HG03354 (cell line): ENCODE measurements at regions not wholly inside any gene's neighbourhood (a gene's known extent, or its start where the extent isn't known, plus 50 kb on each side); places are given as distances from the start of the nearest gene placed in this dataset.
"Not testable (repeated sequence)": the region's sequence is repeated elsewhere in the genome, so short reads cannot be mapped to it uniquely, and the experiment has no call there.

Experiments used
- ATAC-seq: cut with Tn5 transposase; IDR thresholded peaks from one replicate; pipeline ENCODE4 v1.9.1; 2021; ENCODE audit warnings: mild to moderate bottlenecking; ENCODE audit not compliant: unreplicated experiment, poor library complexity, severe bottlenecking

DNA sequence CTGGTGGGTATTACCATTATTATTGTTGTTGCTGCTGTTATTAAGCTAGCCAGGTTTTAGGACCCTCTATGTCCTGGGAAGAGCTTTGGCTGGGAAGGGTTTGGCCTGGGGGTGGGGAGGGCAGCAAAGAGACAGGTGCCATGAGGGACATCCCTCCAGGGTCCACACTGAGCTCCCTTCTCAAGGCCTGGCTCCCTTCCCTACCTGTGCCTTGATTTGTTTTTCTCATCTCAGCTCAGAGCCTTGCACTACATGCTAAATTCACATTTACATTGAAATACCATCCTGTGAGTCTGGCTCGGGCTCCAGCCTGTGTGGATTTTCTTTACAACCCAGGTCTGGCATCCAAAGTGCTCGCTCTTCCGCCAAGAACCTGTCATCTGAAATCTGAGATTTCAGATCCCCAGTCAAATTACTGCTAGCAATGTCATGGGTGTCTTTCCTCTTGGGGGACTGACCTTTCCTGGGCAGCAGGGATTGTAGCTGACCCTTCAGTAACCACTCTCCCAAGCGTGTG lies 536.3 kb downstream of the PTPRU start:
- ATAC-seq: no peak

DNA sequence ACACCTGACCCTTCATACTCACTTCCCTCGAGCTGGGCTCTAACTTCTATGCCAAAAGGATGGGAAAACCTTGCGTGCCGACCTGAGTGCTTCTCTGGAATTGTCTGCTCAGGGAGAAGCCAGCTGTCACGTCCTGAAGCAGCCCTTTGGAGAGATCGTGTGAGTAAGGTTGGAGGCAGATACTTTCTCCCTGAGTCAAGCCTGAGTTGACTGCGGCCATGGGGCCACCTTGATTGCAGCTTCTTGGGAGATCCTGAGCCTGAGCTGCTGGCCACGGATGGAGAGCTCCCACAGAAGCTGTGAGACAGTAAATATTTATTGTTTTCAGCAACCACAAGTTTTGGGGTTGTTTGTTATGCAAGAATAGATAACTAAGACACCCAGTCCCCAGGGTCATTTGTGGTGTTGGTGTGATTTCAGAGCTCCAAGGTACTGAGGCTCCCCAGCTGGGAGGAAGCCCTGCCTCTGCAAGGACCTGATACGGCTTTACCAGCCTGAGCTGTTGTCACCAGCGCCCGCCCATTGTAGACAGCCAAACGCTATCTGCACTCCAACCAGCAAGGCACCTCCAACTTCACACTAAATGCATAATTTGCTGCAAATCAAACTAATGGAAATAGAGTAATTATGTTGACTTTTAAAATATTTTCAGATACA lies 531.6 kb downstream of the PTPRU start:
- ATAC-seq: no peak

DNA sequence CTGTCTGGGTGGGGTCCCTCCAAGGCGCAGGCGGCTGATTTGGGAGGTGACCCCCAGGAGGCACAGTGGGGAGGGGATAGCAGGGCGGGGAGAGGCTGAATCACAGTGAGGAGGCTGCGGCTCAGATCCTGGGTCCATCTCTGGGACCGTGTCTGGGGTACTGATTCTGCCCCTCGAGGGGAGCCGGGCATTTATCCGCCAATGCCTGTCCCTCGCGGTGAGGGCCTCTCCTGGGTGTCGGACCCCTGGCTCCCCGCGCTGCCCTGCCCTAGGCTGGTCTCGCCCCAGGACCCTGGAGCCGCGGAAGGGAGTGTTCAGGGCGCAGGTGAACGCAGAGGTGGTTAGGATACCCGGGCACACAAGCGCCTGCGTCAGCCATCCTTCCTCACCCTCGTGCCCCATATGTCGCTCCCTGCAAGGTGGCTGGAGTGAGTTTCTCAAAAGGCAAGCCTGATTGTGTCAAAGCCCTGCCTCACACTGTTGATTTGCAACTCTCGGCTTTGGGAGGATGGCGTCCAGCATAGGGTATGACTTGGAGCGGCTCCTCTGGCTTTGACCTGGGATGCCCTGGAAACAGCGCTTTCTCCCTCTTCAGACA lies 530.9 kb downstream of the PTPRU start:
- ATAC-seq: no peak

DNA sequence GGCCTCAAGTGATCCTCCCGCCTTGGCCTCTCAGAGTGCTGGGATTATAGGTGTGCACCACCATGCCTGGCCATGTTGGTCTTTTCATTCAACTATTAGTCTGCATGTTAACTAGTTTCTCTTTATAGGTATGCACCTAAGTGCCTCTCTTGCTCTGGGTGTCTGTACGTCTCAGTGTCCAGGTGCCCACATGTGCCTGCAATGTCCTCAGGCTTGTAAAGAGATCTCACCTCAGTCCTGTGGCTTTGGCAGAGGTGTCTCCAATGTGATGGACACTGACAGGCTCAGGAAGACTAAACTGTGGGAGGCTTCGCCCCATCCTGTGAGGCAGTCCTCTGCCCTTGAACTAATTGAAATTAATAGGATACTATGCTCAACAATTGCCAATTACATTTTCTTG lies 526.3 kb downstream of the PTPRU start:
- no peak for ATAC-seq

DNA sequence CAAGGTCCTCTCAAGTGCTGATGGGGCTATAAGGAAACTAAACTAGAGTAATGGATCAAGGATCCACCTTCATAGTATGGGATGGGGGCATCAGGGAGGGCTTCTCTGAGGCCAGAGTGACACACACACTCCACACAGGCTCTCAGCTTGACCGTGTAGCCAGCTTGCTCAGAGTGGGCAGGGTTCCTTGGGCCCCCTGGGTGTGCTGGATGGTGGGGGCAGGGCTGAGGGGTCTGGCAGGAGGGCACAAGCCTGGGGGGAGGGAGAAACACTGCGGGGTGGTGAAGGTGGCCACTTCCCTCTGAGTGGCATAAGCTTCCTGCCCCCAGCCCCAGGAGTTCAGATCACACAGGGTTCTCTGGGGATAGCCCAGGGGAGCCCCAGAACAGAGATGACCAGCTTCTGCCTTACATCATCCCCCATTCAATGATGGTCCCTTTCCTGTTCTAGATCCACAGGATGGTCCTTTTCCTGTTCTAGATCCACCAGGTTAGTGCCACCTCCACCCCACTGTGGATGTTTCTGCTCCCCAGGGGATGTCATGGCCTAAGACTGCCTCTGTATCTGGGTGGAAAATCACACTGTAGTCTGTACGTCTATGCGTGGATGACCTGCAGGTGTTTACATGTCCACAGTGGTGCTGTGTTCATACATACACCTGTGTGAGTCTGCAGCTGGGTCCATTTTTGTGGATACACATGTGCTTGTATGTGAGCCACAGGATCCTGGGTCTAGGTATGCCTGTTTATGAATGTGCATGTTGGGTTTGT lies 525.0 kb downstream of the PTPRU start:
- ATAC-seq: no peak

DNA sequence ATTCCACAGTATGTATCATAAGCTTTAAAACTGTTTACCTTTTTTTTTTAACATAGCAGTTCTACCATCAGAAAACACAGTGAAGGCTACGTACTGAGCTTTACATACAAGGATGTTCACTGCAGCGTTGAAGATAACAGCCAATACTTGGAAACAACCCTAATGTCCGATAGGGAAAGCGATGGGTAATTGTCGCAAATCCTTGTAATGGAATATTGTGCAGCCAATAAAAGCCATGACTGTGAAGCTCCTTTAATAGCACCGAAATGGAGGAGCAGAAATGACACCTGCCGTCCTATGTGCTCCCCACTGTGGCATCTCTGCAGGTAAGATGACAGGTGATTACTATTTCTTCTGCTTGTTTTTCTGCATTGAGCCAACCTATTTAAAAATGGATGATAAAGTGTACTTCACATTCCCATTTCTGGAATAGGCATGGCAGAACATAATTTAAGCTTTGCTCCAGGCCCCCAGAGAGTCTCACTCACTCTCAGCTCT lies 523.8 kb downstream of the PTPRU start:
- no peak for ATAC-seq

DNA sequence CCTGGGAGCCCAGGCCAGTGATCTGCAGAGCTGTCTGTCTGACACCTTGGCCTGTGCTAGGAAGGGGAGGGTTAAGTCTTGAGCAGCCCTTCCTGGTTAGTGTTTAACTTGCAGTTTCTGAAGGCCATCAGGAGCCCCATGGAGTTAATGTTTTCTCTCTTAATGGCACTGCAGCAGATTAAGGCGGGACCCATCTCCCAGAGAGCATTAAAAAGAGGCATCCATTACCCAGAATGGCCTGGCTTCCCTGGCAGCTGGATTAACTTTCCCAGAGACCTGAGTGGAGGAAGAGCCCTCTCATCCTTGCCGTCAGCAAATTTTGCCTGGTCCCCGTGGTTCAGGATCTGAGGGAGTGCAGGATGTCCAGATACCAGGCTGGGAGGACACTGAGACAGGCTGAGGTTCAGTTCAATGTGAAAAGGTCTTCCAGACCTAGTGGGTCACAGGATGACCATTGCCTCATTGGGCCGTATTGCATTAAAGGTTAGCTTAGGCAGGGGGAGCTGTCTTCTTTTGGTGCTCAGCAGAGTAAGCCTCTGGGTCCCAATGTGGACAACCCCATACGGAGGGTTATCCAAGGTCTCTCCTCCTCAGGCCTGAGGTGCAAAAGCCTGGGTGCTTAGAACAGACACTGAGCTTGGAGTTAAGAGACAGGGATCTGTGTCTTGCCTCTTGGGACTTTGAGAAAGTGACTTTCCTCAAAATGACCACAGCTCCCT lies 522.6 kb downstream of the PTPRU start:
- no peak for ATAC-seq

DNA sequence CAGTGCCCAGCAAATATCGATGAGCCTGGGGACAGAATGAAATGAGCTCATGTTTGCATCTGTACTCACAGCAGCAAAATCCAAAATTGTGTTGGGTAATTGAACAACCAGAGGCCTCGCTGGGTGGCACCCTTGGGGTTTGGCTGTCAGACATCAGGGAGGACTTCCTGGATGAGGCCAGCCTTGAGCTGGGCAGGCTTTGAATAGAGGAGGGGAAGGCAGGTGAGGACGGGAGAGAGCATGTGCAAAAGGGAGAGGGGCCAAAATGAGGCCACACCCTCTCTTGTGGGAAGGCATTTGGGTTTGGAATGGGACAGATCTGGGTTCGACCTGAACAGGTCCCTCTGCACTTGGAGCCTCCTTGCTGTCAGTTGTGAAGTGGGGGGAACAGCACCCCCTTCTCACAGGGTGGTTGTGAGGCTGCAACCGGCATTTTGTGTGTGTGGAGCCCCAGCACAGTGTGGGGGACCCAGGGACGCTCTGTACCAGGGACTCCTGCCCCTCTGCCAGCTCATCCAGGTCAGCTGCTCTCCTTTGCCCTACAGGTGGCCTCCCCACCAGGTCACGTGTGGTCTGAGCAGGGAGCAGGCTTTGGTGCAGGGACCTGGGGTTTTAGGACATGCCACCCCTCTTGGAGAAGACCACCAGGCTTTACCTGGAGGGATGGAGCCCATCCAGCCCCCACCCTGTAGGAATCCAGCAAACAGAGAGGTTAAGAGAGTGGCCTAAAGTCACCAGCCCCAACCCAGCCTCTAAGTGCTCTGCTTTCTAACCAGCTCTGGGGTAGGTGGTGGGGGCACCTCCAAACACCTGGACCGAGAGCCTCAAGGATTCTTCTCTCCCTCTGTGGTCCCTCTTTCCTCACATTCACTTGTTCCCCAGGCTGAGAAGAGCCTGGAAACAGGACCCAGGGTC lies 521.8 kb downstream of the PTPRU start:
- no peak for ATAC-seq

DNA sequence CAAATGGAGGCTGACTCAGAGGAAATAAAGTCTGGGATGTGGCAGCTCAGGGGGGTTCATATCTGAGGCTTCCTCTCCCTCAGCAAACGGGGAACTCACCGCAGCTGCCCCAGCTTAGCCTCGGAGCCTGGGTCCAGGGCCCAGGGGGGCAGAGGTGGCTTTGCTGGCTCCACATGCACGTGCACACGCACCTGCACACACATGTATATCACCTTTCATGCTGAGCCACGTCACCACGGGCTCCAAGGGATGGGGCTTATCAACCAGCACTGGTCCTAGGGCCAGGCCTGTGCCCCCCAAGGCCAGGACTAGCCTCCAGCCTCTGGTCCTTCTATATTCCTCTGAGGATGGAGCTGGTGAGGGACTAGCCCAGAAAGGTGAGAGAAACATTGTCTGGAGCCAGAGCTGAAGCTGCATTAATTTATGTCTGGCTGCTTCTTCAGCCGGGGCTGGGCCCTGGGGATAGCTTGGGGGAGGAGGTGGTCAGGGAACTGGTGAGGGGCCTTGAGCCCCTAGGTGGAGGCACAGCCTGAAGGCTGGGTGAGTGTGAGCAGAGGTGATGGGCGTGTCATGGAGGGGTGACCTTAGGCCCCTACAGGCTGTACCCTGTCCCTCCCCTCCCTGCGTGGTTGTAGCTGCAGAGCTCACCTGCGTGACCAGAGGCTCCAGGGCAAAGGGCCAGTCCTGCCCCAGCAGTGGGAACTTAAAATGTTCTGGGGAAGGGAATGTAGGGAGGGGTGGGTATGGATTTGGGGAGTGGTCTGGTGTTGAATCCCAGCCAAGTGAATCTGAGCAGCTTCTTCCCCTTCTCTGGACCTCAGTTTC lies 520.8 kb downstream of the PTPRU start:
- no peak for ATAC-seq

DNA sequence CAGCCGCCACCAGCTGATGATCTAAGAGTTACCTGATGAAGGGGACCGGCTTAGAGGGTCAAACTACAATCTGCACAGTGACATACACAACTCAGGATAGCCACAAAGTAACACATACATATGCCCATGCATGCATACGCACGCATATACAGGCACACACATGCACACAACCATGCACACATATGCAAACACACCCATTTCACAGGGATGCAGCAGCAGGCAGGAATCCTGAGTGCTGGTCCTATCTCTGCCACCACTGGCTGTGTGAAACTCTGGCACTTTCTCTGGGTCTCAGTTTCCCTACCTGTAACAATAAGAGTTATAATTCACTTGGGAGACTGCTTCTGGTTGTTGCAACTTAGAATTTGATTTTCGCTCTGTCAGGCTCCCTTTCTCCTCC lies 520.2 kb downstream of the PTPRU start:
- ATAC-seq: no peak

DNA sequence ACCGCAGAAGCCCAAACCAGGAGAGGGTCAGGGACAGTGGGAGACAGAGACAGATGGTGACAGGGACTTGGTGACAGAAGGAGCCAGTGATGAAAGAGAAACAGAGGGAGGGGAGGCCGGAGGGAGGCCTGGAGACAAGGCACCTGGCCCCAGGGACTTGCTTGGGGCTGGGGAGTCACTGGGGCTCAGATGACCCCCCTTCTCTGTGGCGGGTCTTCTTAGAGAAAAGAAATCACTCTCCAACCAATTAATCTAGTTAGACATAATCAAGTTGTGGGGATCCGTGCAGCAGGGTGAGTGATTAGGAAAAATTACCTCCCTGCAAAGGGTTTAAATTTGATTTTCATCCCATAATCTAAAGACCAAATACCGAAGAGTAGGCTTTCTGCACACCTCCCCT lies 519.8 kb downstream of the PTPRU start:
- no peak for ATAC-seq

DNA sequence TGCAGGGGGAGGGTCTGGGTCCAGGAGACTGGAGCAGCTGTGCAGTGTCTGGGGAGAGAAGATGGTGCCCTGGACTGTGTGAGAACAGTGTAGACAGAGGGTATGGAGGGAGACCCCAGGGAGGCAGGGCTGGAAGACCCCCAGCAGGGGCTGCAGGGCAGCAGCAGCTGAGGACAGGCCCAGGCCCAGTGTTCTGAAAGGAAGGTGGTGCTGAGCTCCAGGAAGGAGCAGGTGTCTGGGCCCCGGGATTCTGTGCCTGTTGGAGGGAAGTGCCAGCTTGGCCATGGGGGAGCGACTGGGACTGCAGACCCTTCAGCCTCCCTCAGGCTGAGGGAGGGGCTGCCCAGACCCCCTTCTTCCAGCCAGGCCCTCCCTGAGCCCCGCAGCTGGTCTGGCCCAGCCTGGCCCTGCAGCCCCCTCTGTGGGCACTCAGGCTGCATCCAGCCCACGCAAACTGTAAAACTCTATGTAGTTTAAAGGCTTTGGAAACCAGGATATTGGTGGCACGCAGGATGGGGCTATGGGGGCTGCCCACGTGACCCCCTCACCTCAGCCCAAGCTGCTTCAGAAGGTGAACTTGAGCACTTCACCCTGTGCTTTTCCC lies 519.2 kb downstream of the PTPRU start:
- not testable (repeated sequence) for ATAC-seq

DNA sequence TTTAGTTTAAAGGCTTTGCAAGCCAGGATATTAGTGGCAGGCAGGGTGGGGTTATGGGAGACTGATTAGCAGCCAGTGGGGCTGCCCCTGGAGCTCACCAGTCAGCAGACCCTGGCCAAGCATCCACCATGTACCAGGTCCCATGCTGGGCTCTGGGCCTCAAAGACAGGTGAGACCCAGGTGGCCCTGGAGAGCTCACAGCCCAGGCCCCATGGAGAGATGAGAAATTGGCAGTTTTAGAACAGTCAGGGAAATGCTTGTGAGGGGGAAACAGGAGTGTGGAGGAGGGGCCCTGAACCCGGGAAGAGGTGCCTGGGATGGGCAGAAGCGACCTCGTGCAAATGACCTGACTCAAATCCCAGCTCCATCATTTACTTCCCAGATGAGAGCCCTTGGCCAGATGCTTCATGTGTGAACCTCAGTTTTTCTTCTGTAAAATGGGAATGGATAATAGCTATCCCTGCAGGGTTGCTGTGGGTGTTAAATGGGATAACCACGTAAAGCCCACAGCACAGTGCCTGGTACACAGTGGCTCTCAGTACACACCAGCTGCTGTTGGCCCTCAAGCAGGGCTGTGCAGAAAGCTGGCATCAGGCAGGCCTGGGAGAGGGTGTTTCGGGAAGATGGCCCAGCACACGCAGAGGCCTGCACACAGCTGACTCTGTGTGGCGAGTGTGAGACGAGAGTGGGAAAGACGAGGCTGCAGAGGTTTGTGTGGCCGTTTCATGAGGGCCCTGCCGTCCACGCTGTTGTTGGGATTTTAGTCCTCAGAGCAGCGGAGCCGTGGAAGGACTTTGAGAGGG lies 518.5 kb downstream of the PTPRU start:
- ATAC-seq: no peak

DNA sequence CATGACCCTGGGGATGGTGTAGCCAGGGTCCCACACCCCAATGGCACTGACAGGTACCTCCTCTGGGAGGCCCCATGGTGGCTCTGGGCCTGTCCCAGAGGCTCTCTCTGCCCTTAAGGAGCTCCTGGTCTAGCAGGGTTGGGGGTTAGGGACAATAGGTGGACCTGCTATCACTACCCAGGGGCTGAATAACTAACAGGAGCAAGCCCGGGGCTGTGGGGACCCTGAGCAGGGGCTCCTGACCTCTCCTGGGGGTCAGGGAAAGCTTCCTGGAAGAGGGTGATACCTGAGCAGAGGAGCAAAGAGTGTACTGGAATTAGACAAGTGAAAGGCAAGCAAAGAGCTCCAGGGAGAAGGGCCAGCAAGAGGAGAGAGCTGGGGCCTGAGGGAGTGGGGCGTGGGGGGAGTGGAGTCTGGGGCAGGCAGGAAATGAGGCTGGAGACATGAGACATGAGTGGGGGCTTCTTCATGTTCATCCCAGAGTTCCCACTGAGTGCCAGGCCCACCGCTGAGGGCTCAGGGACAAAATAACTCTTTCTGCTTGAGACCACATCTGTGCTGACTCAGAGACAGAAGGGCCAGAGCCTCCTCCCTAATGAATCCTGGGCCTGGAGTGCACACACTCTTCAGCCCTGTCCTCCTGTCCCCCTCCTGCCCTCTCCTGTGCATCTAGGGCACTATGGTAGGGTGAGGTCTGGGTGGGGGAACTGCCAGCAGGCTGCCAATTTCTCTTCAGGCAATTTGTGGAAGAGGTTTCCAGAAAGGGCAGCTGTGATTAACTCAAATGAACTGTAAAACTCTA lies 517.6 kb downstream of the PTPRU start:
- no peak for ATAC-seq

DNA sequence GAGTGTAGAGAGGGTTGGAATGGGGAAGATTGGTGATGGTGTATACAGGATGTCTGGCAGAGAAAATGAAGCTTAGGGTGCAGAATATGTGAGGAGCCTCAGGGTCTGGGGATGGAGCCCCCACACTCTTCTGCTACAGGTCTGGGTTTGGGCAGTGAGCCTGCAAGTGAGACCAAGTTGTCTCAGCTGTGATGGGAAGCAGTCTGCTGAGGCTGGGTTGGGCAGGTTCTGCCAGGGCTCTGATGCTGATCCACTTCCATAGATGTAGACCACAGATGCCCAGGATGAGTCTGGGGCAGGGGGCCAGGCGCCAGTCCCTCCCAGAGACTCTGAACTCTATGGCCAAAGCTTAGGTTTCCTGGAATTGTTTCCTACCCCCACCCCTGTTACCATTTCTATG lies 516.9 kb downstream of the PTPRU start:
- no peak for ATAC-seq

DNA sequence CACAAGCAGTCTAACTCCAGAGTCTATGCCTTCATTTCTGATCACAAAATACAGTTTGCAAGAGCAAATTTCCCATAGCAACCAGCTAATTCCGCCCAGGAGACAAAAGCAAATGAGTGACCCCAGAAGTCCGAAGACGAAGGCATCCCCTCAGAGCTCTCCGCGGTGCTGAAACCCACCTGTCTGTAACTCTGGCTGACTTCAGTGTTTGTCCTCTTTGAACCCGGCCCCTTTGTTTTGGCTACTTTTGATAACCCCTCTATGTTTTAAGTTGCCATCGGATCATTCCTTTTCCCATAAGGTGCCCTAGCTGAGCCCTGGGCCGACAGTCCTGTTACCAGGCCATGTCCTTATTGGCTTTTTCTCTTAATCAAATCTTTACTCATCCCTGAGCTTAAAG lies 515.8 kb downstream of the PTPRU start:
- no peak for ATAC-seq
